PC-3 (cell line): ENCODE measurements at regions not wholly inside any gene's neighbourhood (a gene's known extent, or its start where the extent isn't known, plus 50 kb on each side); places are given as distances from the start of the nearest gene placed in this dataset.

Source experiments
- ATAC-seq: fragments of 200-7000 bp; cut with Tn5 transposase; 2 replicates; pipeline ENCODE4 v1.9.1; 2020; ENCODE audit warnings: mild to moderate bottlenecking, moderate library complexity
- BruUV-seq: library from RNA; stranded (reverse); fragments of 400-500 nt; replicated peaks from 2 replicates; lab custom pipeline; 2021; lab: Mats Ljungman, UMichigan
- CTCF ChIA-PET: fragments of 300-600 bp; sonication (Branson Sonifier 250); formaldehyde crosslinking; loops from one replicate; lab custom pipeline; 2022; ENCODE audit warnings: antibody characterized with exemption; lab: Charles Lee
- POLR2A ChIA-PET: fragments of 300-600 bp; sonication (Branson Sonifier 250); formaldehyde crosslinking; loops from one replicate; lab custom pipeline; 2022; ENCODE audit warnings: antibody characterized with exemption; ENCODE audit not compliant: unreplicated experiment; lab: Charles Lee
- DNase-seq: peaks from one replicate; pipeline ENCODE4 v3.0.0-alpha.2; 2015
- H2AFZ ChIP-seq: fragments of 300-600 bp; sonication (generic); 2 replicates; pipeline ENCODE4 v1.6.0; 2016; ENCODE audit warnings: antibody characterized with exemption, low read length
- H3F3A ChIP-seq: fragments of 300-600 bp; sonication (generic); one replicate; pipeline ENCODE4 v1.6.0; 2017; ENCODE audit warnings: antibody characterized with exemption, low read length, control low read depth, mild to moderate bottlenecking; ENCODE audit not compliant: unreplicated experiment
- H3K27ac ChIP-seq: fragments of 300-600 bp; sonication (generic); 2 replicates; pipeline ENCODE4 v1.5.1; 2016; ENCODE audit warnings: mild to moderate bottlenecking, low read length
- H3K27me3 ChIP-seq: fragments of 300-600 bp; sonication (generic); 2 replicates; pipeline ENCODE4 v1.6.1; 2016; ENCODE audit warnings: low read length, mixed read lengths
- H3K36me3 ChIP-seq: fragments of 300-600 bp; sonication (generic); 2 replicates; pipeline ENCODE4 v1.6.1; 2016; ENCODE audit warnings: low read depth, mixed run types, low read length, mixed read lengths
- H3K4me1 ChIP-seq: fragments of 300-600 bp; sonication (generic); 2 replicates; pipeline ENCODE4 v1.5.1; 2016; ENCODE audit warnings: low read length; ENCODE audit not compliant: insufficient read depth
- H3K4me2 ChIP-seq: fragments of 300-600 bp; sonication (generic); 2 replicates; pipeline ENCODE4 v1.6.0; 2016; ENCODE audit warnings: low read length
- H3K4me3 ChIP-seq: fragments of 300-600 bp; sonication (generic); 2 replicates; pipeline ENCODE4 v1.5.1; 2016; ENCODE audit warnings: mild to moderate bottlenecking, low read length, mixed read lengths
- H3K79me2 ChIP-seq: fragments of 300-600 bp; sonication (generic); 2 replicates; pipeline ENCODE4 v1.6.1; 2017; ENCODE audit warnings: low read length, mixed read lengths
- H3K9ac ChIP-seq: fragments of 300-600 bp; sonication (generic); 2 replicates; pipeline ENCODE4 v1.6.0; 2016; ENCODE audit warnings: mild to moderate bottlenecking, low read length
- H3K9me2 ChIP-seq: fragments of 300-600 bp; sonication (generic); replicated peaks from 2 replicates; pipeline ENCODE4 v1.6.1; 2016; ENCODE audit warnings: mixed run types, low read length, mixed read lengths
- H3K9me3 ChIP-seq: fragments of 300-600 bp; sonication (generic); 2 replicates; pipeline ENCODE4 v1.6.1; 2016; ENCODE audit warnings: low read length, mixed read lengths
- H4K20me1 ChIP-seq: fragments of 300-600 bp; sonication (generic); 2 replicates; pipeline ENCODE4 v1.6.1; 2016; ENCODE audit warnings: low read length, mixed read lengths
- CTCF ChIP-seq: fragments of 300-600 bp; sonication (generic); conservative IDR thresholded peaks from 2 replicates; pipeline ENCODE4 v1.5.1; 2017; ENCODE audit warnings: antibody characterized with exemption, low read depth, mild to moderate bottlenecking, low read length
- EZH2 ChIP-seq: fragments of 300-600 bp; sonication (generic); IDR thresholded peaks from one replicate; pipeline ENCODE4 v1.6.1; 2017; ENCODE audit warnings: antibody characterized with exemption, mild to moderate bottlenecking, low read length; ENCODE audit not compliant: unreplicated experiment
- EZH2phosphoT487 ChIP-seq: fragments of 300-600 bp; sonication (generic); IDR thresholded peaks from 2 replicates; pipeline ENCODE4 v1.6.1; 2018; ENCODE audit warnings: mild to moderate bottlenecking, antibody characterized with exemption, low read length, borderline replicate concordance
- intact Hi-C: fragments of 100-400 bp; cut with micrococcal nuclease; formaldehyde crosslinking; loops from 2 replicates; pipeline ENCODE4 v1.9.0; 2023

DNA sequence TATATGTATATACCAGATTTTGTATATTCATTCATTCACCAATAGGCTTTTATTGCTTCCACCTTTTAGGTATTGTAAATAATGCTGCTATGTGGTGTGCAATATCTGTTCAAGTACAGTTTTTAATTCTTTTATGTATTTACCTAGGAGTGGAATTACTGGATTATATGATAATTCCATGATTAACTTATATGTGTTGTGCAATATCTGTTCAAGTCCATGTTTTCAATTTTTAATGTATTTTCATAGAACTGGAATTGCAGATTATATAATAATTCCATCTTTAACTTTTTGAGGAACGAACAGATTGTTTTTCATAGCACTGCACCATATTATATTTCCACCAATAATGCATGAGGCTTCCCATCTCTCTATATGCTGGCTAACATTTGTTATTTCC lies 50.6 kb upstream of the L3MBTL4 start:
- TF ChIP-seq EZH2phosphoT487: no peak
- no peak for TF ChIP-seq EZH2
- no peak for TF ChIP-seq CTCF
- intact Hi-C loops: no loop called here
- Histone ChIP-seq H3K79me2 (no peaks in the 10 kb centered on the region), H3F3A (no peaks in the 10 kb centered on the region), H3K9me3 (peaks cover 5% of the 10 kb centered on the region; the same call in 1 of the 2 replicates), H3K4me1 (no peaks in the 10 kb centered on the region), H3K4me3 (no peak overlapping the region), H3K9me2 (no peaks in the 10 kb centered on the region), H3K27ac (no peak overlapping the region), H2AFZ (no peak overlapping the region), H3K27me3 (peaks cover 15% of the 10 kb centered on the region; the same call in 1 of the 2 replicates), H3K4me2 (no peak overlapping the region), H3K36me3 (no peaks in the 10 kb centered on the region), H4K20me1 (no peaks in the 10 kb centered on the region), H3K9ac (no peak overlapping the region)
- POLR2A ChIA-PET: no interaction called here
- BruUV-seq: no TSS peak
- ATAC-seq: no peak
- CTCF ChIA-PET: no interaction called here
- no peak for DNase-seq

DNA sequence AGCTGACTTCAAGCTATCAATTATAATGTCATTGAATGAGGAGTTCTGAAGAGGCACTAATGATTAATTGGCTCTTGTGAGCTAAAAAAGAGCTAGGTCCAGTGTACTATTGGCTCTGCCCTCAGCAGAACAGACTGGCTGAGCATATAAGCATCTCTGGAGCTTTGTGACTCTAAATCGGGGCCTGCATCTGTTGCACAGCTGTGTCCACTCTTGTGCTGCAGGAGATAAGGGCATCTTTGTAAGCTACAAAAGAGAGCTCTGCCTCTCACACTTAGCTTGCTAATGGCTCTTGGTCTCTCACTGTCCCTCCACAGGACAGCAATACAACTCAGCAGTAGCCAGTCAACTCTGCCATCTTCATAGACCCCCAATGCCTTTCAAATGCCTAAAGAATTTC lies 61.5 kb upstream of the L3MBTL4 start:
- Histone ChIP-seq H3K4me1 (no peaks in the 10 kb centered on the region), H3K27me3 (peaks cover 3% of the 10 kb centered on the region; the same call in 1 of the 2 replicates), H3K4me2 (no peak overlapping the region), H4K20me1 (no peaks in the 10 kb centered on the region), H3K4me3 (no peak overlapping the region), H2AFZ (no peak overlapping the region), H3K9ac (no peak overlapping the region), H3F3A (no peaks in the 10 kb centered on the region), H3K27ac (no peak overlapping the region), H3K36me3 (no peaks in the 10 kb centered on the region), H3K79me2 (no peaks in the 10 kb centered on the region), H3K9me3 (no peaks in the 10 kb centered on the region), H3K9me2 (no peaks in the 10 kb centered on the region)
- ATAC-seq (no peak), DNase-seq (no peak)
- TF ChIP-seq EZH2 (no peak), EZH2phosphoT487 (no peak), CTCF (no peak)
- CTCF ChIA-PET: no interaction called here
- BruUV-seq: no TSS peak
- POLR2A ChIA-PET: no interaction called here
- intact Hi-C loops: no loop called here

DNA sequence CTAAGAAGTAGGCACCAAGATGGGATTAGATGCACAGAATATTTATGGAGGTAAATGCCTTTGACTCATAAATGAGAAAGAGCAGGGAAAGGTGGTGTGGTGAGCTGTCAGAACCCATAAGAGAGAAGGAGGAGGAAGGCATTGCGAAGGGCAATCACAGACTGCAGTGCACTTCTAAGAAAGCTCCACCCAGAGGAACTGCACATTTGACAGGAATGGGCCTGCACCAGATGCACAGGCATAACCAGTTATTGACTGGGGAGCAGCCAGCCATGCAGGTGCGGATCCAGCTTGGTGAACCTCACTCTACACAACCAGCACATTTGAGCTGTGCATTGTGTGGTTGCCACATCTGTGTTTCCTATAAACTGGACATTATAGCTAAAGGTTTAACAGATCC lies 62.2 kb upstream of the L3MBTL4 start:
- no peaks in the 10 kb centered on the region for H3K4me1 ChIP-seq
- ChIA-PET CTCF (no interaction called here), POLR2A (no interaction called here)
- no peaks in the 10 kb centered on the region for H3K9me3 ChIP-seq
- no TSS peak for BruUV-seq
- H2AFZ ChIP-seq: no peak overlapping the region
- no peaks in the 10 kb centered on the region for H3K36me3 ChIP-seq
- H3K27ac ChIP-seq: no peak overlapping the region
- intact Hi-C loops: no loop called here
- ATAC-seq: no peak
- H3K9ac ChIP-seq: no peak overlapping the region
- no peaks in the 10 kb centered on the region for H4K20me1 ChIP-seq
- H3K9me2 ChIP-seq: no peaks in the 10 kb centered on the region
- peak; percentile 9 for DNase-seq
- no peaks in the 10 kb centered on the region for H3F3A ChIP-seq
- no peak overlapping the region for H3K4me3 ChIP-seq
- H3K4me2 ChIP-seq: no peak overlapping the region
- no peak for TF ChIP-seq EZH2phosphoT487
- TF ChIP-seq CTCF: no peak
- TF ChIP-seq EZH2: no peak
- peaks cover 3% of the 10 kb centered on the region; the same call in 1 of the 2 replicates for H3K27me3 ChIP-seq
- no peaks in the 10 kb centered on the region for H3K79me2 ChIP-seq
